Ectodermal cell (in vitro differentiated cells): ENCODE measurements at regions not wholly inside any gene's neighbourhood (a gene's known extent, or its start where the extent isn't known, plus 50 kb on each side); places are given as distances from the start of the nearest gene placed in this dataset.

Experiments used
- H3K27ac ChIP-seq: 2 replicates; pipeline ENCODE4 v1.7.0; 2013; ENCODE audit warnings: mild to moderate bottlenecking, low read depth, low read length; ENCODE audit not compliant: insufficient read depth, poor library complexity, severe bottlenecking
- H3K27me3 ChIP-seq: 2 replicates; pipeline ENCODE4 v1.7.0; 2013; ENCODE audit warnings: mild to moderate bottlenecking, low read length; ENCODE audit not compliant: insufficient read depth, control insufficient read depth, poor library complexity, severe bottlenecking
- H3K36me3 ChIP-seq: one replicate; pipeline ENCODE4 v1.7.0; 2013; ENCODE audit warnings: low read length; ENCODE audit not compliant: control insufficient read depth, insufficient read depth
- H3K4me1 ChIP-seq: one replicate; pipeline ENCODE4 v1.7.0; 2013; ENCODE audit warnings: low read length; ENCODE audit not compliant: control insufficient read depth, insufficient read depth
- H3K4me3 ChIP-seq: 2 replicates; pipeline ENCODE4 v1.7.0; 2013; ENCODE audit warnings: low read depth, low read length, control low read depth; ENCODE audit not compliant: insufficient read depth
- H3K9me3 ChIP-seq: 2 replicates; pipeline ENCODE4 v1.7.0; 2013; ENCODE audit warnings: mild to moderate bottlenecking, low read length, moderate library complexity; ENCODE audit not compliant: control insufficient read depth
- WGBS, 2 experiments: methylation state at CpG; one replicate each; pipeline ENCODE4 v1.1.7; 2013; ENCODE audit warnings: missing lambda C conversion rate in 2 of 2; 5-methylcytosine and 5-hydroxymethylcytosine counted together

GRCh38 chr6:37766717-37767116 lies 52.8 kb upstream of the ZFAND3 start:
- no peaks in the 10 kb centered on the region for H3K9me3 ChIP-seq
- H3K27ac ChIP-seq, result no peak overlapping the region
- H3K27me3 ChIP-seq, result peaks cover 56% of the 10 kb centered on the region
- H3K4me3 ChIP-seq, result no peak overlapping the region
- peaks cover 3% of the 10 kb centered on the region for H3K4me1 ChIP-seq
- H3K36me3 ChIP-seq, result no peaks in the 10 kb centered on the region
- 96% methylated on average over 1 of the region's 1 CpG for WGBS, 2 experiments

GRCh38 chr6:37765182-37765775 lies 54.2 kb upstream of the ZFAND3 start:
- Histone ChIP-seq H3K4me1 (peaks cover 3% of the 10 kb centered on the region), H3K36me3 (no peaks in the 10 kb centered on the region), H3K27me3 (peaks cover 69% of the 10 kb centered on the region), H3K9me3 (no peaks in the 10 kb centered on the region), H3K27ac (no peak overlapping the region), H3K4me3 (no peak overlapping the region)
- WGBS, 2 experiments, result 68 to 70% methylated on average over 7 of the region's 7 CpGs

DNA sequence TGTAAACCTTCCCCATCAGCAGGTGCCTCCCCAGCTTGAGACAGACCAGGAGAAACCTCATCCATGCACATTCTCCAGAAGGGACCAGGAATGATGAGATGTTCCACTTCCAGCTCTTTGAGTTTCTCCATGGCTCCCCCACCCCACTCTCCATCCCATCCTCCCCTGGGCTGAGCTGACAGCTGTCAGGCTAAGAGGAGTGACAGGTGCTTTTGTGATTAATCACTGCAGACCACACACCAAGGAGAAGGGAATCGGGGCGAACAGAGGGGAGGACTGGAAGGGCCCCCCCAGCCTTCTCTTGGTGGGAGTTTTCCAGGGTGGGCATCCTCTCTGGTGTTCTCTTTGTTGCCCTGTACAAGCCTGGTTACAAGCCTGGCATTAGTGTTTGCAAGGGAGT lies 56.1 kb upstream of the ZFAND3 start:
- 3 to 25% methylated on average over 2 of the region's 2 CpGs for WGBS, 2 experiments
- no peak overlapping the region for H3K4me3 ChIP-seq
- H3K9me3 ChIP-seq, result no peaks in the 10 kb centered on the region
- H3K27ac ChIP-seq, result no peak overlapping the region
- peaks cover 3% of the 10 kb centered on the region for H3K4me1 ChIP-seq
- peaks cover 71% of the 10 kb centered on the region for H3K27me3 ChIP-seq
- no peaks in the 10 kb centered on the region for H3K36me3 ChIP-seq

- H3K9me3 ChIP-seq, result no peaks in the 10 kb centered on the region
- WGBS, 2 experiments, result 79 to 81% methylated on average over 4 of the region's 4 CpGs
- H3K4me3 ChIP-seq, result no peak overlapping the region
- peaks cover 3% of the 10 kb centered on the region for H3K4me1 ChIP-seq
- H3K36me3 ChIP-seq, result no peaks in the 10 kb centered on the region
- H3K27me3 ChIP-seq, result peaks cover 68% of the 10 kb centered on the region
- H3K27ac ChIP-seq, result no peak overlapping the region
These were observed 56.7 kb upstream of the ZFAND3 start for GRCh38 chr6:37762806-37763205.

DNA sequence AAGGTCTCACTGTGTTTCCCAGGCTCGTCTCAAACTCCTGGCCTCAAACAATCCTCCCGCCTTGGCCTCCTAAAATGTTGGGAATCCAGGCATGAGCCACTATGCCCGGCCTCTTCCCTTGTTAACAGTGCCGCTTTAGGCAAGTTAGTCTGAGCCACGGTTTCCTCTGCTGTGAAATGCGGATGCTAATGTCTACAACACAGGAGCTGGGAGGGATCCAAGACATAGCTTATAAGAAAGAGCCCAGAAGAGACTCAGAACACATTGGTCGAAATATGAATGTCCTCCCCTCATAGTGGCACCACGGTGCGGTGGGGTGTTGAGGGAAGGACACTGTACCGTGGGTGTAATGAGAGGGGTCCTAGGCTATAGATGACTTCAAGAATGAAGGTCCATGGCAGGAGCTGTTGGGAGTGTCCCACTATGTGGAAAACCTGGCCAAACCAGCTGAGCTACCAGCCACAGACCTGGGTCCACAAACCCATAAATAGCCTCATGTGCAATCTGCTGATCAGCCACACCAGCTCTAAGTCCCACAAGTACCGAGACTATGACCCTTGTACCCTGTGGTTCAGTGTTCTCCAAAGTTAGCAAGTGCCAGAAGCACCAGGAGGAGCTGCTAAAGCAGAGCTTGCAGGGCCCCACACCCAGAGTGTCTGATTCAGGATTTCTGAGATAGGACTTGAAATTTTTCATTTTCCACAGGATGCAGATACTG lies 57.8 kb upstream of the ZFAND3 start:
- H3K9me3 ChIP-seq, result no peaks in the 10 kb centered on the region
- H3K27ac ChIP-seq, result no peak overlapping the region
- peaks cover 3% of the 10 kb centered on the region for H3K4me1 ChIP-seq
- 76 to 77% methylated on average over 11 of the region's 11 CpGs for WGBS, 2 experiments
- H3K4me3 ChIP-seq, result no peak overlapping the region
- peaks cover 60% of the 10 kb centered on the region for H3K27me3 ChIP-seq
- H3K36me3 ChIP-seq, result no peaks in the 10 kb centered on the region

- Histone ChIP-seq H3K4me3 (no peak overlapping the region), H3K27ac (no peak overlapping the region), H3K27me3 (peaks cover 42% of the 10 kb centered on the region), H3K36me3 (no peaks in the 10 kb centered on the region), H3K4me1 (no peaks in the 10 kb centered on the region), H3K9me3 (no peaks in the 10 kb centered on the region)
- WGBS, 2 experiments, result 81 to 83% methylated on average over 12 of the region's 12 CpGs
These were observed 60.0 kb upstream of the ZFAND3 start for GRCh38 chr6:37759221-37760144.

GRCh38 chr6:37758647-37759046 lies 60.9 kb upstream of the ZFAND3 start:
- Histone ChIP-seq H3K36me3 (no peaks in the 10 kb centered on the region), H3K9me3 (no peaks in the 10 kb centered on the region), H3K27me3 (peaks cover 40% of the 10 kb centered on the region), H3K27ac (no peak overlapping the region), H3K4me1 (no peaks in the 10 kb centered on the region), H3K4me3 (no peak overlapping the region)
- whole genome bisulfite sequencing, 2 experiments, result 80 to 82% methylated on average over 5 of the region's 5 CpGs

- H3K36me3 ChIP-seq, result no peaks in the 10 kb centered on the region
- H3K4me1 ChIP-seq, result no peaks in the 10 kb centered on the region
- no peak overlapping the region for H3K4me3 ChIP-seq
- no peaks in the 10 kb centered on the region for H3K9me3 ChIP-seq
- peaks cover 36% of the 10 kb centered on the region for H3K27me3 ChIP-seq
- no peak overlapping the region for H3K27ac ChIP-seq
These were observed 60.6 kb upstream of the MDGA1 start for GRCh38 chr6:37758234-37758633.

GRCh38 chr6:37757381-37757780 lies 59.7 kb upstream of the MDGA1 start:
- 53 to 56% methylated on average over 2 of the region's 2 CpGs for WGBS, 2 experiments
- Histone ChIP-seq H3K4me3 (no peak overlapping the region), H3K36me3 (no peaks in the 10 kb centered on the region), H3K4me1 (no peaks in the 10 kb centered on the region), H3K27ac (no peak overlapping the region), H3K27me3 (peaks cover 27% of the 10 kb centered on the region), H3K9me3 (no peaks in the 10 kb centered on the region)

- WGBS, 2 experiments, result 83% methylated on average over 12 of the region's 12 CpGs
- Histone ChIP-seq H3K27ac (no peak overlapping the region), H3K4me1 (no peaks in the 10 kb centered on the region), H3K4me3 (no peak overlapping the region), H3K36me3 (no peaks in the 10 kb centered on the region), H3K9me3 (no peaks in the 10 kb centered on the region), H3K27me3 (peaks cover 15% of the 10 kb centered on the region)
These were observed 58.5 kb upstream of the MDGA1 start for GRCh38 chr6:37756135-37756534.
